HG03066 (cell line): ENCODE measurements at regions not wholly inside any gene's neighbourhood (a gene's known extent, or its start where the extent isn't known, plus 50 kb on each side); places are given as distances from the start of the nearest gene placed in this dataset.
"Not testable (repeated sequence)": the region's sequence is repeated elsewhere in the genome, so short reads cannot be mapped to it uniquely, and the experiment has no call there.

ENCODE experiments used
- ATAC-seq: cut with Tn5 transposase; IDR thresholded peaks from one replicate; pipeline ENCODE4 v1.9.1; 2021; ENCODE audit warnings: low read depth; ENCODE audit not compliant: unreplicated experiment

DNA sequence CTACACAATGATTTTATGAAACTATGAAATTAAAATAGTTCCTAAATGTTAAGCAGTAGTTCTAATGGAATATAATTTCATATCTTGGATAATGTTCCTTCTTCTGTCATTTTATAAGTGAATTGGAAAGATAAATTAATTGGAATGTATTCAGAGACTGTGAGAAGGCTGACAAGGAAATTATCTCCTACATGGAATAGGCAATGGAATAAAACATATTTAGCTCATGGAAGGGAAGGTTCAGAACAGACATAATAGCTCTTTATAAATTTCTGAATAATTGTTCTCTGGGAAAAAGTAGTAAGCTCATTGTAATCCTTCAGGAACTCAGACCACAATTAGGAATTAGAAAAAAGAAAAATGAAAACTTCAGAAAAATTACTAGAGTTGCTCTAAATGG lies 1172.3 kb upstream of the SORCS1 start:
- no peak for ATAC-seq

DNA sequence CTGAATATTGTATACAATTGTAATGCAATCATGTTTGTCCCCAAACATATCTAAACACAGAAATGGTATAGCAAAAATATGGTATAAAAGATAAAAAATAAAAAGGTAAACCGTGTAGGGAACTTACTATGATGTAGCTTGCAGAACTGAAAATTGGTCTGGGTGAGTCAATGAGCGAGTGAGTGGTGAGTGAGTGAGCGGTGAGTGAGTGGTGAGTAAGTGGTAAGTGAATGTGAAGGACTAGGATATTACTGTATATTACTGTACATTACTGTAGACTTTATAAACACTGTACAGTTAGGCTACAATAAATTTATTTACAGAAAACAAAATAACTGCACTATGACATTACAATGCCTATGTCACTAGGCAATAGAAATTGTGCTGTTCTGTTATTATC lies 1163.2 kb upstream of the SORCS1 start:
- ATAC-seq, result no peak

DNA sequence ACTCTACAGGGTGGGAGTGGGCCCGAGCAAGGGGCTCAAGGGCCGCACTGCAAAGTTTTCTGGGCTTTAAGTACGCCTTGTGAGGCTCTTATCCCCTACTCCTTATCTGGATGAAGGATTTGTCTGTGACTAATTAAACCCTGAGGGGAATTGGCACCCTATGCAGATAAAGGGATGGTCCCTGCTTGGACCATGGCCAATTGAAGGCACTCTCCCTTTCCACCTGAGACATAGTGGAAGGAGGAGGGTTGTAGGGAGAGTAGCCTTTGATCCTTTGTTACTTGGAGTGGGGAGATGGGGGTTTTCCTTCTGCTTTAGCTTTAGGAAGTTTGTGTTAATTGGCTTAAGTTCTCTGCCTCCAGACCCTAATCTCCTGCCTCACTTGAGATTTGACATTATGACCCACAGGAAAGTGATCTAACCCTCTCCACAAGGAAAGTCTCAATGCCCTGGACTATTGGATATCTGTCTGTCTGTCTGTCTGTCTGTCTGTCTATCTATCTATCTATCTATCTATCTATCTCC lies 1158.8 kb upstream of the SORCS1 start:
- ATAC-seq, result no peak

DNA sequence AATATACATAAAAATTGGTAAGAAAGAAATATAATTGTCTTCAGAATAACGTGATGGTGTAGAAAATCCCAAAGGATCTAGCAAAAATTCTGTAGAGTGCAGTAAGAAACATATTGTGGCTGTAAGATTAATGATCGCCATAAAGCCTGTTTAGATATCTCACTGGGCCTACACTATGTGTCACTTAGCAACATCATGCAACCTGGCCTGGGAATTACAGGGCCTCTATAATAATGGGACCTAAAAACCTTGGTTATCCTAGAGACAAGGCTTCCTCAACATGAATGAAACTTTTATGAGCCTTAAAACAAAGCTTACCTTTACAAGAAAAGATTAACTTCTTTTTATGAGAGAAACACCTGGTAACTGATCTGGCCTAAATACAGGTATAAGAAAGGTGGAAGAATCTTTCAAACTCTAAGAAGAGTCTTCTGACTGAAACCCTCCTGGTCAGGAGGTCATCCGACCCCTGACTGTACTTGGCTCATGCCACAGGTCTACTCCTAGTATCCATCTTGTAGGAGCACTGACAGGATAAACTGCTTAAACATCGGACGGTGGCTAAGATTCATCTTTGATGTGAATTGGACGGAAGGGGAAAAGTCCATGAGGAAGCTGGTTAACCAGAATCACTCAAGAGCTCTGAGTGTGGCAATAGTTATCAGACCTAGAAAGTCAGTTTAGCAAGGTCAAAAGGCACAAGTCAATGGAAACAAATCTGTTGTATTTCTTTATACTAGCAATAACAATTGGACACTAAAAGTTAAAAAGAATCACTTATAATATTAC lies 1155.1 kb upstream of the SORCS1 start:
- ATAC-seq, result no peak

DNA sequence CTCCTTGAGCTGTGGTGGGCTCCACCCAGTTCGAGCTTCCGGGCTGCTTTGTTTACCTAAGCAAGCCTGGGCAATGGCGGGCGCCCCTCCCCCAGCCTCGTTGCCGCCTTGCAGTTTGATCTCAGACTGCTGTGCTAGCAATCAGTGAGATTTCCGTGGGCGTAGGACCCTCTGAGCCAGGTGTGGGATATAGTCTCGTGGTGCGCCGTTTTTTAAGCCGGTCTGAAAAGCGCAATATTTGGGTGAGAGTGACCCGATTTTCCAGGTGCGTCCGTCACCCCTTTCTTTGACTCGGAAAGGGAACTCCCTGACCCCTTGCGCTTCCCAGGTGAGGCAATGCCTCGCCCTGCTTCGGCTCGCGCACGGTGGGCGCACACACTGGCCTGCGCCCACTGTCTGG lies 1151.1 kb upstream of the SORCS1 start:
- ATAC-seq, result not testable (repeated sequence)

DNA sequence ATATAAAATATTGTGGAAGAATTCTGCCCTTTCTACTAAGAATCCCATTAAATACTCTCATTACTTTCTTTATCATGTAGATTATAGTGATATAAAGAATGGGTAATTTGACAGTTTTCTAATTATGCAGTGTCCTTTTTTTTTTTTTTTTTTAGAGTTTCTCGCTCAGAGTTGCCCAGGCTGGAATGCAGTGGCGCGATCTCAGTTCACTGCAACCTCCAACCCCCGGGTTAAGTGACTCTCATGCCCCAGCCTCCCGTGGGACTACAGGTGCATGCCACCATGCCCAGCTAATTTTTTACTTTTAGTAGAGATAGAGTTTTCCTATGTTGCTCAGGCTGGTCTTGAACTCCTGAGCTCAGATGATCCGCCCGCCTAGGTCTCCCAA lies 1143.4 kb upstream of the SORCS1 start:
- no peak for ATAC-seq

DNA sequence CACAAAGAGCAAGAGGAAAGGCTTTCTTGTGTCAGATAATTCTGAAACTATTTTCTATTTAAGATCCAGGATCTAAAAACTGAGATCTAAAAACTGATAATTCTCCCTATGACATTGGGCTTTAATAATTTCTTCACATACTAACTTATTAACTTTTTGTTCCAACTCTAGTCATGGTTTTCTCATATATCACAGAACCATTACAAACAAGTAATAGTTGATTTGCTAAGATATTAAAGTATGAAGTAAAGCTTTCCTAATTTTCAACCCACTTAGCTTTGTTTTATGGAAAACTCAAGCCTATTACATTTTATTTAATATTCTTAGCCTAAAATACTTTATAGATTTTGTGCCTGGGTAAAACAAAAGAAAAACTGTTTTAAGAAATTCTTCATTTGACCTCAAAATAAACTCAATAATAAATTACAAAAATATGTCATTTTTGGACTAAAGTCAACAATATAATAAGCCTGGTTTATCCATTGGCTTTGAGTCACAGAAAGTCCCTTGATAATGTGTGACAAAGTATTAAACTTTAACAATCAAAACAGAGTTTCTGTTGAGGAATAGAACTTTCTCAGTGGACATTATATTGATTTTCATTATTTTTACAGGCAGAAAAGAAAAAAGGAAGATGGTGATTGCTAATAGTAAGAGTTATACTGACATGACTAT lies 1142.9 kb upstream of the SORCS1 start:
- no peak for ATAC-seq

DNA sequence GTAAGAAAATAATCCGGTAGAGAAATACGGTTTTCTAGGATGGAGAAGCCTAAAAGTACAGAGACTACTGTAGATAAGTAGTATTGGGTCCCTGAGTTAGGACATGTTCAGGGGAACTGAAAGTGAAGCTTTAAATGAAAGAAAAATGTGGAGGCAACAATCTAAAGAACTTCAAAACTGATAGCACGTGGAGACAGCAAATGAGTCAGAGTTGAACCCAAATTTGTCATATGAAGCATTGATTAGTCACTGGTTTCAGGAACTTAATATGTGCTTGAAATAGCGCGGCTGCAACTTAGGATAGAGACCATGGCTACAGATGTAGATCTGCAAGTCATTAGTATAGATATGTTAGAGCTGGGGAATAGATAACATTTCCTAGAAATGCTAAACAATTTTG lies 1138.6 kb upstream of the SORCS1 start:
- ATAC-seq, result no peak

DNA sequence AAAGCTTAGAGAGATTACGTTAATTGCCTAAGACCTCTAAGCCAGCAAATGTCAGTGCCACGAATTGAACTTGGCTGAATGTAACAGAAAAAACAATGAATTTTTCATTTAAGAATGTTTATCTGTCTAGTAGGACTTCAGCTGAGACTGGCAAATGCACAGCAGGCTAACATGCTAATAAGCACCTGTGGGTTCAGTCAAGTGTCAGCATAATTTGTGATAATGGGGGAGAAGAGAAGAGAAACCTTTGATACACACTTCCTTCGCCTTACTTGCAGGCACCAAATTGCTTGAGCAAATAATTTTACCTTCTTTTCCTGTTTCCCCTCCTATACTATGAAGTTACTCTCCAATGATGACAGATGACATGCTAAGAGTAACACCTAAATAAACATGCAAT lies 1136.5 kb upstream of the SORCS1 start:
- no peak for ATAC-seq

DNA sequence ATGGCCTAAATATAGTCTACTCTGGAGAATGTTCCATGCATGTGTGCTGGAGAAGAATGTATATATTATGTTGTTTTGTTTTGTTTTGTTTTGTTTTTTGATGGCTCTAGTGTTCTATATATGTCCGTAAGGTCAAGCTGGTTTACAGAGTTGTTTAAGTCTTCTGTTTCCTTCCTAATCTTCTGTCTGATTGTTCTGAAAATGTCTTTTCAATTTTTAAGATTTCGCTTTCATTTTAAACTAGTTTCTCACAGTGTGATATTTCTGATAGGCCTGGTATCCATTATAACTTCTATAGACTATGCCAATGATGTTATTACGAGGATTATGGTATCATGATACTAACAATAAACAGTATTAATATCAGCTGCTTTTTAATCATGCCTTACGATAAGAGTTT lies 1126.3 kb upstream of the SORCS1 start:
- no peak for ATAC-seq

DNA sequence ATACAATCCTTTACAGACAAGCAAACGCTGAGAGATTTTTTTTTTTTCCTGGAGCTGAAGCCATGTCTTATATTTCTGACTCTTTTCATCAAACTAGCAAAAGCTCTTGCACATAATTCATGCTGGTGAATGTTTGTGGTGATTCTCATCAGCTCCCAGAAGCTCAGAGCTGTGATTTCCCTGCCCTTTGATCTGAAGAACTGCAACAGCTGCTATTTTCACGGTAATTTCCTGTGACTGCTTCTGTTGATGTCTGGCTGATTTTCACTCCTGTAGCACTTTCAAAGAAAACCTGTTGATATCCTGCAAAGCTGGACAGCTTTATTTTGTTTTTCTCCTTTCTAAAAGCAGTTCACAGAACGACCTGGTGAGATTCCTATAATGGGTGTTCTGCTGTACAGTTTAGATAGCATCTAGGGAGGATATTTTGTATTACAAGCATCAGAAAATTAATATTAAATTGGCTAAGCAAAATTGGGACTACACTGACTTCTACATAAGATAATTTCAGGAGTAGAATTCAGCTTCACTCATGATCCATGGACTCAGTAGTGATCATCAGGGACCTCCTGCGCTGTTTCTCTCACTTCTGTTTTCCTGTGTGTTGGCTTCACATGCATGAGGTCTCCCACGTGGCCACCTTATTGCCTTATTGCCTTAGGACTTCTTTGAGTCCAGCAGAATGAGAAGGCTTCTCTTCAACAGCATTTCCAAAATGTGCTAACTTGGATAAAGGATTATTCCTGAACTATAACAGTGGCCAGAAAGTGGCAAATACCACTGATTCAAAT lies 1111.6 kb upstream of the SORCS1 start:
- no peak for ATAC-seq

DNA sequence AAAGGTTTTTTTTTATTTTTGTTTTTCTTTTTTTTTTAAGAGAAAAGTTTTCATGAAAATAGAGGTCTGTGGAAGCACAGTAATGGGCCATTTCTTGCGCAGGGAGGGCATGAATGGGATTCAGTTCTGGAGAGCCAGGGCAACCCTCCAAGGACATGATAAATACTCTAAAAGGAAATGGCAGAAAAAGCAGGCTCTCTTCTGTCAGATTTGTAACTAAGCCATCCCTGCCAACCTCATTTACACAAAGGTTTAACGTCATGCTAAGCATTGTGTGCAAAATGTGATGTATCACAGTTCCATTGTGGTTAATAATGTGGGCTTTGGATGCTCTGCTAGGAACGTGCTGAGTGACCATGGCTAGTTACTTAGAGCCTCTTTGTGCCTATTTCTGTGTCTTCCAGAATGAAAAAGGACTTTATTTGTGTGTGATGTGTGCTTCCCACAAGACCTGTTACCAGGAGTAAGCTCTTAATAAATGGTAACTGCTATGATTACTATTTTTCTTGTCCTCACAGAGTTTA lies 1095.9 kb upstream of the SORCS1 start:
- no peak for ATAC-seq

DNA sequence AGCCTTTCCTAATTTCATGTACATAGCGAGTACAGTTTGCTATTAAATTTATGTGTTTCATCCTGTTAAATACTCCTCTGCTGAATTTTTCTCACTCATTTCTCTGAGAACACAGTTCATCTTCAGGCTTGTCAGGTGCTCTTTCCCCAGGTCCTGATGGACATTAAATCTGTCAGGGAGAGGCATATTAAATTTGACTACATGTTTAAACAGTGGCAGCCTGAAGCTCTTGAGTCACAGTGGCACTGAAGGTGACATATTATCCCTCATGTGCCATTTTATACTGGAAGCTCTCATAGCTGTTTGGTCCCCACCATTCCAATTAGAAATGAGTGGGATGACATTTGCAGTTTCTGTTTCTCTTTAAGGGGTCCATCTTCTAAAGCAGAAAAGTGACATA lies 1089.6 kb upstream of the SORCS1 start:
- no peak for ATAC-seq

DNA sequence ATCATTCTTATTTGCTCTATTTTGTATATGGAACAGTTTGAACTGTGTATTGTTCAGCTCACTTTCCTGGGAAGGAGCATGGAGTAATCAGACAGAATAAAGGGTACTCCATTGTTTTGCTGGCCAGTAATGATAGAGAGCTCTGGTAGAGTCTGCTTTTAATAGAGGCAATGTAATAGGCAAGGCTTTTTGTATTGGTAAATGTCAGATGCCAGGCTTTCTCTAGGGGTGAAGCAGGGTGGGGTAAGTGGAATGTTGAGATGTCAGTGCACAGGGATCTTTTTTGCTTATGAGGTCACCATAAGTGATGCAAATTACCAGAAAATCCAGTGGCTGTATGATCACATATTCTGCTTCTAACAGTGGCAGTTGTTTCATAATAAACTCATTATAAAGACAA lies 1088.3 kb upstream of the SORCS1 start:
- no peak for ATAC-seq

DNA sequence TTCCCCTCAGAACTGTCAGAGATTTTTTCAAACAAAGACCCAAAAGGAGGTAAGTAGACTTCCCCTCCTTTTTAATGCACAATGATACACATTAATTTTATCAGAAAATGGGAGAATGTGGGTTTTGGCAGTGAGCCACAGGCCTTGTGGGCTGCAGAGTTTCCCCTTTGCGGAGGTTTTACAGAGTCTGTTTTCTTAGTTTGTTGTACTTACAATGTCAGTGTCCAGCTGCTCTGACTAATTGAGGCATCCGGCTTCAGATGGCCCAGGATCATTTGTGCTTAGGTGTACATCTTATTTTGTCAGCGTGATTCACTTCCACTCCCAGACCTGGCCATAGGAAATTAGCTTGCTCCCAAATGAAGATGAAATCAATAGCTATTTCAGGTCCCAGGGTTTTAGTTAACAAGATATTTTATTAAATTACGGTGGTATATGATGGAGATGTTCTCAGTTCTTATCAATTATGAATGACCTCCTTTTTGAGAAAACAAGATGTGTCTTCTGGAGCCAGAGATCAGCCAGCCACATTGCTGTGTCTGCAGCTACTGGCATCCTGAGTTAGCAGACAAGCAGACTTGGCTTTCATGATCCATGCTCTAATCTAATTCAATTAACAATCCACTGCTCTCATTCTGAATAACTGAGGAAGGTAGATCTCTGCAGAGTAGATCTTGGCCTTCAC lies 1086.6 kb upstream of the SORCS1 start:
- ATAC-seq, result no peak

DNA sequence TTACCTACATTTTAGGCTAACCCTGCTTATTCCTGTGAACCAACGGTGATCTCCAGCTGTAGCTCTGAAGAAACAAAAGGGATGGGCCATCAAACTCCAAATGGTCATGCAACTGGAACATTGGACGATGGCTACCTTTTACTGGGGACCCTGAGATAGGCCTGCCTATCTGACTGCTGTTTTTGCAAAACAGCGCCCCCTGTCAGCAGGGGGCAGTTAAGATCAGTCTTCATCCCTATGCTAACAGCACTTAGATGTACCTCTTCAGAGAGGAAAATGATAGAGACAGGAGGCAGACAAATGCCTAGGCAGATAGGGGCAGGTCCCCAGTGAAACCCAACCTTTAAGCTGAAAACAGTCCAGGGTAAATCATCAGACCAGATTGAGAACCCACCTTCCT lies 1085.4 kb upstream of the SORCS1 start:
- no peak for ATAC-seq

DNA sequence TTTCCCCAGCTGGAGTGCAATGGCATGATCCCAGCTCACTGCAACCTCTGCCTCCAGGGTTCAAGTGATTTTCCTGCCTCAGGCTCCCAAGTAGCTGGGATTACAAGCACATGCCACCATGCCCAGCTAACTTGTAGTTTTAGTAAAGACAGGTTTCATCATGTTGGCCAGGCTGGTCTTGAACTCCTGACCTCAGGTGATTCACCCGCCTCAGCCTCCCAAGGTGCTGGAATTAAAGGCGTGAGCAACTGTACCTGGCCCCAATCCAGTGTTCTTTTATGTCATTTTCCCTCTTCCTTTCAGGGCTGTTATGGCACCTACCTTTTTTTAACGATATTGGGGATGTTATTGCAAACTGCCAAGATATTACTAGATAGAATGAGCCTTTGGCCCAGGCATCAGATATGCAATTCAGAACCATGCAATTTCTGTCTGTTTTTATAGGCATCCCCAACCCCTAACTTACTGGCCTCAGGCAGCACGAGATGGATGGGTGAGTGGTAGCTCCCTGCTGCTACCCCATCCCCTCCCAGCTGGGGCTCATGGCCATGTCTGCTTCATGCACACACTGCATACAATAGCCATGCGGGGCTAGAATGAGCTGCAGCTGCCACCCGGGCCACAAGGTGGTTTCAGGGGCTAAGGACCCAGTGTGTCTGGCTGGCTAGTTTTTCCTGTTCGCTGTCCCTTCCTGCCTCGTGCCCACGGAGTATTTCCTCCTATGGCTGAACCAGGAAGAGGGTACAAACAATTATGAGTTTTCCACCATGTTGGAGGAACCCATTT lies 1080.1 kb upstream of the SORCS1 start:
- no peak for ATAC-seq

DNA sequence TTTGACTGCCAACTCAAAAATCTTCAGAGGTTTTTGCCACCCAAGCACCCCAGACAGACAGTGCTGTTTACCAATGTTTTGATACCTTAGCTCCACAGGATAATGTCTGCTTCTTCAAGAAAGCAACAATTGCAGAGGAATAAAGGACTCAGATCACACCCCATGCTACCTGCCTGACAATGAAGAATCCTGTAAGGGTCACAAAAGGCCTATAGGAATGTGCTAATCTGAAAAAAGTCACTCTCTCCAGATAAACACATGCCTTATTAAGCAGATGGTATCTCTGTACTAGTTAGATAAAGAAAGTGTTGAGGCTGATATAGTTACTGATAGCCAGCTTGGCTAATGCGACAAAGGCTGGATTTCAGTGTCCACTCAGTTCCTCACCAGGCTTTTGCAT lies 1076.7 kb upstream of the SORCS1 start:
- no peak for ATAC-seq

DNA sequence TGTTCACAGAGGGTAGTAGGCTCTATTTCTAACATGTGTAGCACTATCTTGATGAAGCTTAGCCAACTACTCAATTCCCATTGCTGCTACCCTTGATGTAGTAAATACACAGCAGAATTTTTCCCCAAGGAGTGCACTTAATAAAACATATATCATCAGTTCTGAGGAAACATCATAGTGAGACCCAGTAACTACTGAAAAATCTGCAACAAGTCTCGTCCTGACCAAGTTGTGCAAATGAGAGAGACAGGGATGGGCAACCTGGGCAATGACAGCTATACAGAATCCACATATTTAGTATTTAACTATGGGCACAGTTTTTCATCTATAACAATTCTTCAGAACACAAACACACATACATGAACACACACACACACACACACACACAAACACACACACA lies 1073.8 kb upstream of the SORCS1 start:
- no peak for ATAC-seq
